ENCODE measurements at regions not wholly inside any gene's neighbourhood (a gene's known extent, or its start where the extent isn't known, plus 50 kb on each side); places are given as distances from the start of the nearest gene placed in this dataset.

- Mint-ChIP-seq H3K36me3 (ENCODE audit: low read depth) (no peaks in the 10 kb centered on the region), H3K4me3 (no peak overlapping the region), H3K4me1 (no peaks in the 10 kb centered on the region), H3K27ac (no peak overlapping the region), H3K27me3 (peaks cover 8% of the 10 kb centered on the region), H3K9me3 (no peaks in the 10 kb centered on the region)
- ATAC-seq (replicated peaks) = no peak
Observed at GRCh38 chr6:21529431-21529830, 64.1 kb upstream of the SOX4 start.

GRCh38 chr6:21531393-21531792 lies 62.2 kb upstream of the SOX4 start:
- Mint-ChIP-seq H3K36me3 (ENCODE audit: low read depth) (no peaks in the 10 kb centered on the region), H3K9me3 (no peaks in the 10 kb centered on the region), H3K4me3 (no peak overlapping the region), H3K27me3 (peaks cover 14% of the 10 kb centered on the region), H3K4me1 (no peaks in the 10 kb centered on the region), H3K27ac (no peak overlapping the region)
- ATAC-seq (replicated peaks) = no peak

- no peaks in the 10 kb centered on the region for H3K4me1 Mint-ChIP-seq
- ATAC-seq (replicated peaks) = no peak
- peaks cover 19% of the 10 kb centered on the region for H3K27me3 Mint-ChIP-seq
Observed at GRCh38 chr6:21533678-21534077, 59.9 kb upstream of the SOX4 start.

GRCh38 chr6:21536280-21536766 lies 57.2 kb upstream of the SOX4 start:
- H3K4me1 Mint-ChIP-seq = no peaks in the 10 kb centered on the region
- H3K27me3 Mint-ChIP-seq = peaks cover 15% of the 10 kb centered on the region
- no peaks in the 10 kb centered on the region for H3K9me3 Mint-ChIP-seq
- no peak overlapping the region for H3K27ac Mint-ChIP-seq
- no peak for ATAC-seq (replicated peaks)
- H3K36me3 Mint-ChIP-seq (ENCODE audit: low read depth) = no peaks in the 10 kb centered on the region
- no peak overlapping the region for H3K4me3 Mint-ChIP-seq

More at GRCh38 chr6:21533678-21534077, 59.9 kb upstream of the SOX4 start:
- Mint-ChIP-seq H3K36me3 (ENCODE audit: low read depth) (no peaks in the 10 kb centered on the region), H3K9me3 (no peaks in the 10 kb centered on the region), H3K4me3 (no peak overlapping the region), H3K27ac (no peak overlapping the region)

GRCh38 chr6:21537637-21538036 lies 55.9 kb upstream of the SOX4 start:
- Mint-ChIP-seq H3K4me3 (no peak overlapping the region), H3K4me1 (no peaks in the 10 kb centered on the region), H3K36me3 (ENCODE audit: low read depth) (no peaks in the 10 kb centered on the region), H3K9me3 (no peaks in the 10 kb centered on the region), H3K27me3 (peaks cover 17% of the 10 kb centered on the region), H3K27ac (no peak overlapping the region)
- ATAC-seq (replicated peaks) = no peak

- ATAC-seq (replicated peaks) = peak; percentile 56
- Mint-ChIP-seq H3K4me1 (no peaks in the 10 kb centered on the region), H3K4me3 (no peak overlapping the region), H3K36me3 (ENCODE audit: low read depth) (no peaks in the 10 kb centered on the region), H3K27me3 (peaks cover 17% of the 10 kb centered on the region), H3K9me3 (no peaks in the 10 kb centered on the region), H3K27ac (no peak overlapping the region)
Observed at GRCh38 chr6:21538186-21538798, 55.3 kb upstream of the SOX4 start.

- no peak for ATAC-seq (replicated peaks)
- peaks cover 15% of the 10 kb centered on the region for H3K27me3 Mint-ChIP-seq
- H3K36me3 Mint-ChIP-seq (ENCODE audit: low read depth) = no peaks in the 10 kb centered on the region
- peaks cover 4% of the 10 kb centered on the region for H3K9me3 Mint-ChIP-seq
- no peak overlapping the region for H3K27ac Mint-ChIP-seq
- H3K4me3 Mint-ChIP-seq = no peak overlapping the region
- H3K4me1 Mint-ChIP-seq = no peaks in the 10 kb centered on the region
Observed at GRCh38 chr6:21539621-21540100, 53.9 kb upstream of the SOX4 start.

Data from activated T-helper 17 cell treated with anti-CD3 and anti-CD28 coated beads, Interleukin-2, amount 50 U/mL, for 72 hours (primary cell).